ENCODE measurements at regions not wholly inside any gene's neighbourhood (a gene's known extent, or its start where the extent isn't known, plus 50 kb on each side); places are given as distances from the start of the nearest gene placed in this dataset.
"Not testable (repeated sequence)": the region's sequence is repeated elsewhere in the genome, so short reads cannot be mapped to it uniquely, and the experiment has no call there.

- no CpG with 5 or more reads among the region's 1 CpG for WGBS (ENCODE audit: extremely low coverage, insufficient coverage, low lambda C conversion rate)
- Histone ChIP-seq H4K5ac (ENCODE audit: low read length) (no peak overlapping the region), H3K79me2 (ENCODE audit: control insufficient read depth, insufficient read depth, low read length) (no peaks in the 10 kb centered on the region), H3K56ac (ENCODE audit: low read length) (no peak overlapping the region), H2AK5ac (ENCODE audit: low read length) (no peak overlapping the region), H3K36me3 (ENCODE audit: control insufficient read depth, insufficient read depth, low read length) (no peaks in the 10 kb centered on the region), H3K4me3 (ENCODE audit: low read length) (no peak overlapping the region), H3K23ac (ENCODE audit: low read length) (no peak overlapping the region), H3K79me1 (ENCODE audit: low read length) (no peaks in the 10 kb centered on the region), H2BK5ac (ENCODE audit: low read length) (no peak overlapping the region), H3K9ac (ENCODE audit: low read length) (no peak overlapping the region), H3K27me3 (ENCODE audit: insufficient read depth, low read length, poor library complexity) (no peaks in the 10 kb centered on the region), H3K4ac (ENCODE audit: low read depth, low read length) (no peak overlapping the region), H4K8ac (ENCODE audit: low read depth, low read length) (no peak overlapping the region), H3K18ac (ENCODE audit: low read length) (no peak overlapping the region), H2BK120ac (ENCODE audit: low read depth, low read length) (no peak overlapping the region), H3K4me2 (ENCODE audit: low read length) (no peak overlapping the region), H2BK15ac (replicated peaks; ENCODE audit: low read depth) (no peak overlapping the region), H3K27ac (ENCODE audit: low read depth, low read length) (no peak overlapping the region), H3K4me1 (ENCODE audit: control insufficient read depth, low read depth, low read length) (no peaks in the 10 kb centered on the region)
- no peak for DNase-seq
Observed at GRCh38 chr12:60752589-60752988, 1156.8 kb downstream of the SLC16A7 start.

- no peaks in the 10 kb centered on the region for H3K36me3 ChIP-seq (ENCODE audit: control insufficient read depth, insufficient read depth, low read length)
- no peak overlapping the region for H3K4ac ChIP-seq (ENCODE audit: low read depth, low read length)
- H4K5ac ChIP-seq (ENCODE audit: low read length) = no peak overlapping the region
- H3K27ac ChIP-seq (ENCODE audit: low read depth, low read length) = no peak overlapping the region
- no peak overlapping the region for H3K4me2 ChIP-seq (ENCODE audit: low read length)
- WGBS (ENCODE audit: extremely low coverage, insufficient coverage, low lambda C conversion rate) = no CpG with 5 or more reads among the region's 1 CpG
- H2BK15ac ChIP-seq (replicated peaks; ENCODE audit: low read depth) = no peak overlapping the region
- no peak for DNase-seq
- H3K23ac ChIP-seq (ENCODE audit: low read length) = no peak overlapping the region
- H2BK120ac ChIP-seq (ENCODE audit: low read depth, low read length) = no peak overlapping the region
- H4K8ac ChIP-seq (ENCODE audit: low read depth, low read length) = no peak overlapping the region
- no peak overlapping the region for H2AK5ac ChIP-seq (ENCODE audit: low read length)
- no peak overlapping the region for H3K18ac ChIP-seq (ENCODE audit: low read length)
- H3K56ac ChIP-seq (ENCODE audit: low read length) = no peak overlapping the region
- H3K4me3 ChIP-seq (ENCODE audit: low read length) = no peak overlapping the region
- H2BK5ac ChIP-seq (ENCODE audit: low read length) = no peak overlapping the region
- no peaks in the 10 kb centered on the region for H3K4me1 ChIP-seq (ENCODE audit: control insufficient read depth, low read depth, low read length)
- no peaks in the 10 kb centered on the region for H3K79me2 ChIP-seq (ENCODE audit: control insufficient read depth, insufficient read depth, low read length)
- no peaks in the 10 kb centered on the region for H3K27me3 ChIP-seq (ENCODE audit: insufficient read depth, low read length, poor library complexity)
- no peaks in the 10 kb centered on the region for H3K79me1 ChIP-seq (ENCODE audit: low read length)
- H3K9ac ChIP-seq (ENCODE audit: low read length) = no peak overlapping the region
Observed at GRCh38 chr12:60758224-60758623, 1162.4 kb downstream of the SLC16A7 start.

GRCh38 chr12:60760965-60761364 lies 1165.1 kb downstream of the SLC16A7 start:
- H3K79me1 ChIP-seq (ENCODE audit: low read length) = no peaks in the 10 kb centered on the region
- no peaks in the 10 kb centered on the region for H3K4me1 ChIP-seq (ENCODE audit: control insufficient read depth, low read depth, low read length)
- no peak overlapping the region for H2AK5ac ChIP-seq (ENCODE audit: low read length)
- no peak overlapping the region for H2BK5ac ChIP-seq (ENCODE audit: low read length)
- no peak overlapping the region for H4K5ac ChIP-seq (ENCODE audit: low read length)
- WGBS (ENCODE audit: extremely low coverage, insufficient coverage, low lambda C conversion rate) = no CpG with 5 or more reads among the region's 1 CpG
- H3K56ac ChIP-seq (ENCODE audit: low read length) = no peak overlapping the region
- H3K36me3 ChIP-seq (ENCODE audit: control insufficient read depth, insufficient read depth, low read length) = no peaks in the 10 kb centered on the region
- H3K4me2 ChIP-seq (ENCODE audit: low read length) = no peak overlapping the region
- H3K4ac ChIP-seq (ENCODE audit: low read depth, low read length) = no peak overlapping the region
- H3K18ac ChIP-seq (ENCODE audit: low read length) = no peak overlapping the region
- no peak overlapping the region for H3K4me3 ChIP-seq (ENCODE audit: low read length)
- H2BK15ac ChIP-seq (replicated peaks; ENCODE audit: low read depth) = no peak overlapping the region
- H3K27me3 ChIP-seq (ENCODE audit: insufficient read depth, low read length, poor library complexity) = no peaks in the 10 kb centered on the region
- H4K8ac ChIP-seq (ENCODE audit: low read depth, low read length) = no peak overlapping the region
- H2BK120ac ChIP-seq (ENCODE audit: low read depth, low read length) = no peak overlapping the region
- no peak for DNase-seq
- H3K23ac ChIP-seq (ENCODE audit: low read length) = no peak overlapping the region
- no peak overlapping the region for H3K9ac ChIP-seq (ENCODE audit: low read length)
- no peak overlapping the region for H3K27ac ChIP-seq (ENCODE audit: low read depth, low read length)
- no peaks in the 10 kb centered on the region for H3K79me2 ChIP-seq (ENCODE audit: control insufficient read depth, insufficient read depth, low read length)

GRCh38 chr12:60801166-60801565 lies 1205.3 kb downstream of the SLC16A7 start:
- H3K27ac ChIP-seq (ENCODE audit: low read depth, low read length); H2BK120ac ChIP-seq (ENCODE audit: low read depth, low read length); H3K4me2 ChIP-seq (ENCODE audit: low read length); H3K9ac ChIP-seq (ENCODE audit: low read length); H3K36me3 ChIP-seq (ENCODE audit: control insufficient read depth, insufficient read depth, low read length); H4K8ac ChIP-seq (ENCODE audit: low read depth, low read length); H3K23ac ChIP-seq (ENCODE audit: low read length); H3K79me2 ChIP-seq (ENCODE audit: control insufficient read depth, insufficient read depth, low read length); H3K18ac ChIP-seq (ENCODE audit: low read length); H3K79me1 ChIP-seq (ENCODE audit: low read length); H3K27me3 ChIP-seq (ENCODE audit: insufficient read depth, low read length, poor library complexity); H2BK15ac ChIP-seq (replicated peaks; ENCODE audit: low read depth); H3K4me1 ChIP-seq (ENCODE audit: control insufficient read depth, low read depth, low read length); H3K56ac ChIP-seq (ENCODE audit: low read length); H2AK5ac ChIP-seq (ENCODE audit: low read length); DNase-seq; H2BK5ac ChIP-seq (ENCODE audit: low read length); H4K5ac ChIP-seq (ENCODE audit: low read length); H3K4ac ChIP-seq (ENCODE audit: low read depth, low read length); H3K4me3 ChIP-seq (ENCODE audit: low read length): not testable (repeated sequence)
- no CpG with 5 or more reads among the region's 1 CpG for WGBS (ENCODE audit: extremely low coverage, insufficient coverage, low lambda C conversion rate)

GRCh38 chr12:60803147-60803546 lies 1207.3 kb downstream of the SLC16A7 start:
- H3K4ac ChIP-seq (ENCODE audit: low read depth, low read length) = no peak overlapping the region
- no peaks in the 10 kb centered on the region for H3K4me1 ChIP-seq (ENCODE audit: control insufficient read depth, low read depth, low read length)
- H3K9ac ChIP-seq (ENCODE audit: low read length) = no peak overlapping the region
- no peak overlapping the region for H4K5ac ChIP-seq (ENCODE audit: low read length)
- H3K56ac ChIP-seq (ENCODE audit: low read length) = no peak overlapping the region
- no peak overlapping the region for H3K4me2 ChIP-seq (ENCODE audit: low read length)
- H3K27me3 ChIP-seq (ENCODE audit: insufficient read depth, low read length, poor library complexity) = no peaks in the 10 kb centered on the region
- no peak overlapping the region for H3K23ac ChIP-seq (ENCODE audit: low read length)
- WGBS (ENCODE audit: extremely low coverage, insufficient coverage, low lambda C conversion rate) = no CpG with 5 or more reads among the region's 2 CpGs
- H2AK5ac ChIP-seq (ENCODE audit: low read length) = no peak overlapping the region
- no peak overlapping the region for H2BK5ac ChIP-seq (ENCODE audit: low read length)
- no peaks in the 10 kb centered on the region for H3K79me1 ChIP-seq (ENCODE audit: low read length)
- H3K27ac ChIP-seq (ENCODE audit: low read depth, low read length) = no peak overlapping the region
- no peak overlapping the region for H2BK15ac ChIP-seq (replicated peaks; ENCODE audit: low read depth)
- no peak for DNase-seq
- no peaks in the 10 kb centered on the region for H3K79me2 ChIP-seq (ENCODE audit: control insufficient read depth, insufficient read depth, low read length)
- no peak overlapping the region for H3K4me3 ChIP-seq (ENCODE audit: low read length)
- no peak overlapping the region for H2BK120ac ChIP-seq (ENCODE audit: low read depth, low read length)
- H3K18ac ChIP-seq (ENCODE audit: low read length) = no peak overlapping the region
- no peaks in the 10 kb centered on the region for H3K36me3 ChIP-seq (ENCODE audit: control insufficient read depth, insufficient read depth, low read length)
- no peak overlapping the region for H4K8ac ChIP-seq (ENCODE audit: low read depth, low read length)

GRCh38 chr12:60805364-60805763 lies 1209.5 kb downstream of the SLC16A7 start:
- H2BK120ac ChIP-seq (ENCODE audit: low read depth, low read length) = no peak overlapping the region
- H3K27ac ChIP-seq (ENCODE audit: low read depth, low read length) = no peak overlapping the region
- no peaks in the 10 kb centered on the region for H3K27me3 ChIP-seq (ENCODE audit: insufficient read depth, low read length, poor library complexity)
- no peak overlapping the region for H3K4me2 ChIP-seq (ENCODE audit: low read length)
- no peak overlapping the region for H3K56ac ChIP-seq (ENCODE audit: low read length)
- no peak overlapping the region for H3K9ac ChIP-seq (ENCODE audit: low read length)
- no peaks in the 10 kb centered on the region for H3K79me1 ChIP-seq (ENCODE audit: low read length)
- H2BK15ac ChIP-seq (replicated peaks; ENCODE audit: low read depth) = no peak overlapping the region
- no peaks in the 10 kb centered on the region for H3K79me2 ChIP-seq (ENCODE audit: control insufficient read depth, insufficient read depth, low read length)
- peak overlapping the region; percentile 30 for H3K18ac ChIP-seq (ENCODE audit: low read length)
- DNase-seq = no peak
- no peaks in the 10 kb centered on the region for H3K4me1 ChIP-seq (ENCODE audit: control insufficient read depth, low read depth, low read length)
- no peak overlapping the region for H3K23ac ChIP-seq (ENCODE audit: low read length)
- H2AK5ac ChIP-seq (ENCODE audit: low read length) = no peak overlapping the region
- no peak overlapping the region for H3K4me3 ChIP-seq (ENCODE audit: low read length)
- no peak overlapping the region for H2BK5ac ChIP-seq (ENCODE audit: low read length)
- no CpG with 5 or more reads among the region's 4 CpGs for WGBS (ENCODE audit: extremely low coverage, insufficient coverage, low lambda C conversion rate)
- H3K36me3 ChIP-seq (ENCODE audit: control insufficient read depth, insufficient read depth, low read length) = no peaks in the 10 kb centered on the region
- H4K5ac ChIP-seq (ENCODE audit: low read length) = no peak overlapping the region
- H4K8ac ChIP-seq (ENCODE audit: low read depth, low read length) = no peak overlapping the region
- H3K4ac ChIP-seq (ENCODE audit: low read depth, low read length) = no peak overlapping the region
